ENCODE measurements at regions not wholly inside any gene's neighbourhood (a gene's known extent, or its start where the extent isn't known, plus 50 kb on each side); places are given as distances from the start of the nearest gene placed in this dataset.

DNA sequence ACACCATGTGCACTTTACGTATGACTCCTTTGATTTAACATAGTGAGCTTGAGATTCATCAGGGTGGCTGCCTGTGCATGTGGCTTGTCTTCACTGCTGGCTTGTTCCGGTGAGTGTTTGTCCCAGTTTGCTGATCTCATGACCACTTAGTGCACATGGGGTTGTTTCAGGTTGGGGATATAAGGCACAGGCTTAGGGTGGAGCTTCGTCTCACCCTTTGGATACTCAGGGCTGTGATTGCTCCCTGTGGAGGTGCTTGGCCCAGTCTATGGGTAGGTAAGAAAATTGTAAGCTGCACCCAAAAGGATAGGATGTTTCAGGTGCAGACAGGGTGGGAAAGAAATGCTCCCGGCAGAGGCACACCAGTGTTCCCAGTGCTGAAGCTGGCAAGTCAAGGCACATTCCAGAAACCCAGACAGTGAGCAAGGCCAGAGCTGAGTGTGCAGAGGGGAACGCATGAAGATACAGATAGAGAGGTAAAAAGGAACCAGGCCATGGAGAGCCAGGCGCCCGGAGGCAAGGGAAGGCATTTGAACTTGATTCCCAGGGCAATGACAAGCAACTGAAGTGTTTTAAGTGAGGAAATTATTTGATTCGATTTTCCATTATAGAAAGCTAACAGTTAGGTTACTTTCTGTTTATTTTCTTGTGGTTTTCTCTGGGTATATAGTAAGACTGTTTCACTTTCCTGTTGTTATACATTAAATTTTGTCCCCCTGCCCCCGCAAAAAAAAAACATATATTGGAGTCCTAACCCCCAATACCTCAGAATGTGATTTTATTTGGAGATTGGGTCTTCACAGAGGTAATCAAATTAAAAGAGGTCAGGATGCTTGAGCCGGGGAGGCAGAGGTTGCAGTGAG is 289.8 kb upstream of the KLF6 start:
- DNase-seq (ENCODE audit: low read depth in 4 of 4, low spot score in 3 of 4), result no peak

DNA sequence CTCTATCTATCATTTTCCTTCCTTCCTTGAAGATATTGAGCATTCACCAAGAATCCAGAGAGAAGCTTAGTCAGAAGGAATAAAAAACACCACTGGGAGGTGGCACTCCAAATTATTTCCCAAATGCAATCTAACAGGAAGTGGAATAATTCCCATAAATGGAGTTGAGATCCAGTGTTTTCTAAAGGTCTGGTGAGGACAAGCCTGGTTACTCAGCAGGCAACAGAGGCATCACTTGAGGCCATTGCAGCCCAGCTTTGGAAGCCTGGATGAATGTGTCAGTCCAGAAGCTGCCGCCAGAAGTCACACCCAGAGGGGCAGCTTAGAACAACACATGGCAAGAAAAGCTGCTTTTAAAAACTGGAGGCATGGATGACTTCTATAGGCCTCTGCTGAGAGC is 288.9 kb upstream of the KLF6 start:
- no peak for DNase-seq (ENCODE audit: low read depth in 4 of 4, low spot score in 3 of 4)

DNA sequence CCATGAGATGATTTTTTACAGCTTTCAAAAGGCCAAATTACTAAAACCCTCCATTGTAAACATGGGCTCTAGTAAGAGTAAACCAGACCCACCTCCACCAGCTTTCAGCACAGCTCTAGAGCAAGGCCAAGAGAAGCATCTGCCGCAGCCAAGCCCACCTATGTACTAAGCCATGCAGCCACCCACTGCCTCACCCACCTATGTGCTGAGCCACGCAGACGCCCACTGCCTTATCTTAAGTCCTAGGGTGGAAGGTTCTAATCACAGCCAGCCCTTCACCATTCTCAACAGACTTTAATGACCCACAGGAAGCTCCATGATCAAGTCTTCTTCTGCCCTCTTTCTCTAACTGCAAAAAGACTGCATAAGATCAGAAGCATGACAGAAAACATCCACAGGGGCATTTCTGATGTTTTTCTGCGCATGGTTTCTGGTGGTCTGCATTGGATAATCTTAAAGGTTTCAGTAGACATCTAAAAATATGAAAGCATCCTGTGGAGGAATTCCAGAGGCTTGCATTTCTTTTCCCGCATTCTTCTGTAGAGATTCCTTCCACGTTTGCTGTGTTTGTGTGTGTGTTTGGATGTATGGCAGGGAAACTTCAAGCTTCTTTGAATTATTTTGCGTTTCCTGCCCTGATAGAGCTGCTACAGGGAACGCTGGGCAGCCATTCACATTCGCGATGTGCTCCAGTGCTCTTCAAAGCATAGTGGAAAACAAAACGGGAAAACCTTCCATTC is 286.1 kb upstream of the KLF6 start:
- no peak for DNase-seq (ENCODE audit: low read depth in 4 of 4, low spot score in 3 of 4)

DNA sequence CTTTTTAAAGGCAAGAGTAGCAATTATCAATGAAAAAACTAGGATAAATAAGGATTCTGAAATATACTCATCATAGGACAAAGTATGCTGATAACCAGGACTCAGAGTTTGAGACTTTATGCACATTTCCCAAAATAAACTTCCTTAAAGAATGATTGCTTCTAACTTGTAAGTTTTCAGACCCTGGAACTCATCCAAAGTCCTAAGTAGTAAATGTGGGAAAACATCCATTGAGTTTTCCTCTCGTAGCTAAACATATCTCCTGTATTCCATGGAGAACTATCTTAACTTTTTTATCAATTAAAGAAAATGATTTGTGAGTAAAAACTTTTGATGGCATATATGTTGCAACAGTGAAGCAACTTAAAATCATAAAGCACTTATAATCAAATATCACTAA is 285.2 kb upstream of the KLF6 start:
- DNase-seq (ENCODE audit: low read depth in 4 of 4, low spot score in 3 of 4), result no peak

DNA sequence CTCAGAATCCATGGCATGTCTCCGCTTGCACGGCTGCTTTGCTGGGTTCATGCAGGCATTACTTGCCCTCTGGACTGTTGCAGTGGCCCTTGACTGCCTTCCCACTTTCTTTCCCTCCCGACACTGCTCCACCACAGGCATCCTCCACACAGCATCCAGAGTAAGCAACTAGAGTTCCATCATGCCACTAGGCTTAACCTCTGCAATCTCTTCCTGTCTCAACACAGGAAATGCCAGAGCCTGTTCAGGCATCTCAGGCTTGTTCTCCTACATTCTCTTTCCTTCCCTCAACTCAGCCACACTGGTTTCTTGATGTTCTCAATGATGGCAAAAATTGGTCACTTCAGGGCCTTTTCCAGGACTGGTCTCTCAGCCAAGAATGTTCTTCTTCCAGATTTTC is 284.5 kb upstream of the KLF6 start:
- no peak for DNase-seq (ENCODE audit: low read depth in 4 of 4, low spot score in 3 of 4)

DNA sequence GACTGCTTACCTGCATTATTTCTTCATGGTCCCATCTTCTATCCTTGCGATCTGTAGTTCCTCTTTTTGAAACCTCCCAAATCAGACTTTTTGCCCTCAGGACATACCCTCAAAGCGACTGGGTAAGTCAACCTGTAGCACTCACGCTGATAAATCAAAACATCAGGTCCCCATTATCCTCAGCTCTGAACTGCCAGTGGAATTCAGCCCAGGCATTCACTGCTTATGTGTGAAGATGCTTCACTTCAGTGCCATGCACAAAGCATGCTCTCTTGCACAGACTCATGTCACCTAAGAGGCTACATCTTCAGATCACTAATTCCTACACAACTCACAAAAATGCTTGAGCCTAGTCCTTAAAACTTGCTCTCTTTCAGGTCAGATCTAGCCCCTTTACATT is 283.6 kb upstream of the KLF6 start:
- no peak for DNase-seq (ENCODE audit: low read depth in 4 of 4, low spot score in 3 of 4)

DNA sequence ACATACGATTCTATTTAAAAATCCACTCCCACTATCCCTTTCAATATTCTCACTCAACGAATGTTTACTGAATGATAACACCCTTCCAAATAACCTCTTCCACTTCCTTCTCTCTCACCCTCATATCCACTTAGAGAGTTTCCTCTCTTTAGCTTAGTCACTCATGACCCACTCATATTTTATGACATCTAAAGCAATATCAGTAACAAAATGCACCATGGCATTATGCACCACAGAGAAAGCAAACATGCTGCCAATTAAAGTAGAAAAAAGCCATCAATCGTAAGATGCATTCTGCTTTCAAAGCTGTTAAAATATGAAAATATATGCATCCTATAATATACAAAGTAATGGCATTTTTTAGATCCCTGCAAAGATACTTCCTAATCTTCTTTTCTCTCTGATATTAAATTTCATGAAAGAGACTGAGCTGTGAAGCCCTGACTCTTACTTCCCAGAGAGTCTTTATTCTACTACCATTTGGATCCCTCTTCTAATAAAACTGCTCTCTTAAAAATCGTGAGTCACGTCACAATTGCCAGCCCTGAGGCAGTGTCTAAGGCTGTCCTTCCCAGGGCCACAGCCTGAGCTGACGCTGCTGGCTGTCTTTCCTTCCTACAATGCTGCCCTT is 283.0 kb upstream of the KLF6 start:
- no peak for DNase-seq (ENCODE audit: low read depth in 4 of 4, low spot score in 3 of 4)

DNA sequence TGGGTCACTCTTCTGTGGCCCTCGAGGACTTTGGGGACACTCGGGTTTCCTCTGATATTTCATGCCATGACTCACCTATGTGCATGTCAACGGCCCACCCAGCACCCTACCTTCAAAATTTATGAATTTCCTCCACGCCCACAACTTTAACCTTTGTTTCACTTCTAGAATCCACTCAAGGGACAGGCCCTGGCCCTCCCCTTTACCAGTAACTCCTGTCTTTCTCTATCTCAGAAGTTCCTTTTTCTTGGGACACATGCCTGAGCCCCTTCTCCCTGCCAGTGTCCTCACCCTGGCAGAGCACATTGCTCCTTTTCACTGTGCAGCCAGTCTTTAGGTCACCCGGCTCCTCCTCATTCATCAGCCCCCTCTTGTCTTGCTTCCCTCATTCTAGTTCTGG is 282.5 kb upstream of the KLF6 start:
- DNase-seq (ENCODE audit: low read depth in 4 of 4, low spot score in 3 of 4), result no peak

DNA sequence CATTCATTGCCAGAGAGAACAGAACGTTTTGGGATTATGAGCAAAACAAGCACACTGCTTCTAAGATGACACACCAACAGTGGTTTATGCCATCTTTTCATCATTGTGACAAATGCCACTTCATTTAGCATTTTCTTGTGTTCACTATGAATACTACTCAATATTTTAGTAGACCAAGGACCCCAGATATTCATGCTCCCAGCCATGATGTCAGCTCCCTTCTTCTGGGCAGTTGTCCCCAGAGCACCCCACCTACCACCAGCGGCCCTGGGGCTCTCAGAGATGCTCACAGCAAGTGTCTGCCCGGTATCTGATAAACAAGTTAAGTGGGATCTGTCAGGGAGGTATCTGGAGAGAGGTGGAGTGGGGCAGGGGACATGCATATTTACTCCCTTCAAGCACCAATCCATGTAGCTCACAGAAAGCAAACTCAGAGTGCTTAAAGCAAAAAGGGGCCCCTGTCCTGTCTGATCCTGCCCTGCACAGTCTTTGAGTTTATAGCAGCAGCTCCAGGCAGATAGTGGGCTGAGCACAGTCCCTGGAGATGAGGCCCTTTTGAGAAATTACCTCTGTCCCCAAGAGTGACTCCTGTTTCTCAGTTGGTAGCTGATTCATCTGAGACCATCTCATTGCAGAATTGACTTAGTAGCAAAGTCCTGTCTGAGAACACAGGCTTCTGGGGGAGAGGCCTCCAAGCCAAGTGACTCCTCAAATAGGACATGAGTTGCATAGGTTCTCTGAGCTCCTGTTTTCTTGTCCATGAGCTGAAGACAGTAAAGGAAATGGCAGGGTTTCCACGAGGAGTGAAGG is 281.8 kb upstream of the KLF6 start:
- no peak for DNase-seq (ENCODE audit: low read depth in 4 of 4, low spot score in 3 of 4)

DNA sequence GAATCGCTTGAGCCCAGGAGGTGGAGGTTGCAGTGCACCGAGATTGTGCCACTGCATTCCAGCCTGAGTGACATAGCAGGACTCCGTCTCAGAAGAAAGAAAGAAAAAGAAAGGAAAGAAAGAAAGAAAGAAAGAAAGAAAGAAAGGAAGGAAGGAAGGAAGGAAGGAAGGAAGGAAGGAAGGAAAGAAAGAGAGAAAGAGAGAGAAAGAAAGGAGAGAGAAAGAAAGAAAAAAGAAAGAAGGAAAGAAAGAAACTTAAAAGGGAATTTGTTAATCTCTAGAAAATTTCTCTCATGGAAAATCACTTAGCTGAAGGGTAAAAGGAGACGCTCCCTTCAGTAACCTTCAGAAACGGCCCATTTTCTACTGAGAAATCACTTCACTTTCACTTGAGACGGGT is 279.5 kb upstream of the KLF6 start:
- no peak for DNase-seq (ENCODE audit: low read depth in 4 of 4, low spot score in 3 of 4)

DNA sequence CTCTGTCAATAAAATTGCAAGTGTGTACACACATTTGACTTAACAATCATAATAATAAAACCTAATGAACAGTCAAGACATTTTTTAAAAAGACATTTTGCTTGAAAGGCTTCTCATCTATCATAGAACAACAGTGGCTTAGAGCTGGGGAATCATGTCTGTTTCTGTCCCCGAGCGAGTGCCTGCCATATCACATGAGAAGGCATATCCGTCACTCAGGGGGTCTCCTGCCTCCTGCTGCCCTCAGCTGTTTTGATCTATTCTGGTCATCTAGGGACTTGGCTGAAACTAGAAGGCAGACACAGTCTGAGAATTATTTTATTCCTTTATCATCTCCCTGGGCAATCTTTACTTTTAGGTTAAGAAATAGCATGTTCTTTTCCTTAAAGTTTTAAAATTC is 278.7 kb upstream of the KLF6 start:
- no peak for DNase-seq (ENCODE audit: low read depth in 4 of 4, low spot score in 3 of 4)

DNA sequence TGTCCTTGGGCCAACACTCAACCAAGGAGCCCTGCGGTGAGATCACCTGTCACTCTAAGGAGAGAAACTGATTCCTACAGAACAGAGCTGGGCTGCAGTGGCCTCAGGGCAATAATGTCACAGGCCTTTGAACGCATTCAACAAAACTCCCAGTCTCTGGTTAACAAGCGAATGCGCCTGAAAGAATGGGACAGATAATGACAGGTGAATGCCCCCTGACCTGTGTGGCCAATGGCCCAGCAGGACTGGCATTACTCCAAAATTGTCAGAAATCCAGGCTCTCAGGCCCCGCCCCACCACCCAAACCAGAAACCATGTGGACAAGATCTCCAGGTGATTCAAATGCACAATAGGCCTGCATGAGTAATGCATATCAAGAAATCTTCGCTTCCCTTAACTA is 277.7 kb upstream of the KLF6 start:
- no peak for DNase-seq (ENCODE audit: low read depth in 4 of 4, low spot score in 3 of 4)

DNA sequence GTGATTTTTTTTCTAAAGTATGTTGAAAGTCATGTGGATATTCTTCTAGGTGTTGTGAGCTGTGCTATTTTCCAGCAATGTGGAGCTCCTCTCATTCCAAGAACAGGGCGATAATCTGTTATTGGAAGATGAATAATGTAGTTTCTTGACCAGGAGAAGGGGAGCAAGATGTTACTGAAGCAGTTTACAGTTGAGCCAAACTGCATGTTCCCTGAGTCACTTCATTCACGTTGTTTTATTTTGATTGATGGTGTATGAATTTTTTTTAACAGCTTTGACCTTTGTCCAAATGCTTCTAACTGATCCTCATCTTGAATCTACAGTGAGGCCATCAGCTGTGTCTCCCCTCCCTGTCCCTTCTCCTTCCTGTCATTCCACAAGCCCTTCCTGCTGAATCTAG is 277.1 kb upstream of the KLF6 start:
- DNase-seq (ENCODE audit: low read depth in 4 of 4, low spot score in 3 of 4), result no peak

DNA sequence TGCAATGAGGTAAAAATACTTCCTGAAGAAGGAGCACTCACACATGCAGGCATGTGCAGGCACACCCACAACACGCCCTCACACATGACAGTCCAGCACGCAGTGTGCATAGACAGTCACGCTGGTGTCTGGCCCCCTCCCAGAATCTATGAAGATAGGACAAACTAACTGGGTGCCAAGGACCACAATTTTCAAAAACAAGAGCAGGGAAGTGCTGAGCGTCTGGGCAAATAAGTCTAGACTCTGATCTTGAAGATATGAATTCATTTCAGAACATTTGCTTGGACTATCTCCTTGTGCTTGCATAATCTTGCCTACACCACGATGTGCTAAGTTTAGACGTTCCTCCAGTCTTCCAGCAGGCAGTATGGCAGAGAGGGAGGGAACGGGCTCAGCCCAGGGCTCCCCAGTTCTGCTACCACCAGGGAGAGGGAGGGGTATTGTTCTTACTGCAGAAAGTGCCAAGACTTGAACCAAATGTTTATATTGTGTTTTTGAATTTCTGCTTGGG is 276.5 kb upstream of the KLF6 start:
- DNase-seq (ENCODE audit: low read depth in 4 of 4, low spot score in 3 of 4), result no peak

DNA sequence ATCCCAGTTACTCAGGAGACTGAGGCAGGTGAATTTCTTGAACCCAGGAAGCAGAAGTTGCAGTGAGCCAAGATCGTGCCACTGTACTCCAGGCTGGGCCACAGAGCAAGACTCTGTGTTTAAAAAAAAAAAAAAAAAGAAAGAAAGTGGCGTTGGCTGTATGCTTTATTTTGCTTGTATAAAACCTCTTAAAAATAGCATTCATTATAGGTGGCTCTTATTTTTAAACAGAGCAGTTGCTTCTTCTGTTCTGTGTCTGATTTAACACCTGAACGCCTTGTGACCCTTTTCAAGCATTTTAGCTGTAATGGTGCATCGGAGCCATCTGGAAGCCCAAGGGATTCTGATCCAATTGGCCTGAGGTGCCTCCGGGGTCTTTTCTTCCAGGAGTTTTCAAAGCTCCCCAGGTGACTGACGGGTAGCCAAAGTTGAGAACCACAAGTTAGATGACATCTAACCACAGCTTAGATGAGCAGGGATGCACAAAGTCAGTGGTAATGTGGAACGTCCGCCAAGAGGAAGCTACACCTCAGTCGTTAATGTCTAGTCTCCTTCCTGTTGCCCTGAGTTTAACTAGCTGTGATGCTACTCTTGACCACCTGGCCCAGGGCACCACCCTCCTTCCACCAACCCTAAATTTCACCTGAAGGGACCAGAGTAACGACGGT is 274.6 kb upstream of the KLF6 start:
- no peak for DNase-seq (ENCODE audit: low read depth in 4 of 4, low spot score in 3 of 4)

DNA sequence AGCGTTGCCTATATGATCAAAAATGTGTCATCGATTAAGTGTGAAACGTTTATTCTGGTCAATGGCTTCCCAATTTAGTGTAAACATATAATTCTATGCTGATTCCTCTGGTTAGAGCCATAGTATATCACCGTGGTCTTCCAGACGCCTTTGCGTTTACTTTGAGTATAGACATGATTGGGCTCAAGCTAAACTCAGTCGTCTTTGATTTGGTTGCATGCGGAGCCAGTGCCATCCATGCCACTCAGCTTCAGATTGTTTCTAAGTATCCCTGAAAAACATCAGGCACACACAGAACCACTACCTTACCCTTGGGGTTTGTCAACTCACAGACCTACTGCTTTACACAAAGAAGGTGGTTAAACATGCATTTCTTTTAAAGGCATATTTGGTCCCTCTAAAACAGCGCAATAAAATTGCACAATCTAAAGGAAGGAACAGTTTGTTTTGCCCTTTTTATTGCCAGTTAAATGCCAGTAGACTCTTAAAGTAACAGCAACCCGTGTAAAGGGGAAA is 273.6 kb upstream of the KLF6 start:
- DNase-seq (ENCODE audit: low read depth in 4 of 4, low spot score in 3 of 4), result no peak

DNA sequence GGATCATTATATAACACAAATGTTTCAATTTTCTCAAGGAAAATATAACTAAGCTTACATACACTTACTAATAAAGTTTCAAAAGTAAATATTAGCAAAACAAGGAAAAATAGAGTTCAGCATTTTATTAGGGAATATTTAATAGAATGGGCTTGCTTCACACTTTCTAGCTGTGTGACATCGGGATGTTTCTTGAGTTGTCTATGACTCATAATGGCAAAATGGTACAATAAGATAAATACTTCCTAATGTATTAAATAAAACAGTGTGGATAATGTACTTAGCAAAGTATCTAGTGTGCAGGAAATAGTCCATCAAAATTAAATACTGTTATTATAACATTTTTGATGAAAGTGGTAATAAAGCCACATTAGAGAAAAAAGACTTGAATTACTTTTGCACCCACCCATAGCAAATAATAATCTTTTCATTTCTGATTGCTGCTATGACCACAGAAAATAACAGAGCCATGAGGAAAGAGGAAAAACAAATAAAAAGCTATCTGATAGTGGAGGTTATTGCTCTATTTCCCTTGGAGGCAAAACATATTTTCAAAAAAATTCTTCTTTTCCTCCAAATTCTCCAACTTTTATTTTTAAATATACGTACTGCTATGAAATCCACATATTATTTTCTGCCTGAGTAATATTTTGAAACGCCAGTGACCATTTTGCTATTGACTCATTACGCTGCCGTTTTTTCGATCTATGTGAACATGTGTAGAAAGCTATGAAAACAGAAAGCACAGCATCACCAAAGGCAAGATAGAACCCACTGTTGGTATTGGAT is 272.9 kb upstream of the KLF6 start:
- DNase-seq (ENCODE audit: low read depth in 4 of 4, low spot score in 3 of 4), result no peak

DNA sequence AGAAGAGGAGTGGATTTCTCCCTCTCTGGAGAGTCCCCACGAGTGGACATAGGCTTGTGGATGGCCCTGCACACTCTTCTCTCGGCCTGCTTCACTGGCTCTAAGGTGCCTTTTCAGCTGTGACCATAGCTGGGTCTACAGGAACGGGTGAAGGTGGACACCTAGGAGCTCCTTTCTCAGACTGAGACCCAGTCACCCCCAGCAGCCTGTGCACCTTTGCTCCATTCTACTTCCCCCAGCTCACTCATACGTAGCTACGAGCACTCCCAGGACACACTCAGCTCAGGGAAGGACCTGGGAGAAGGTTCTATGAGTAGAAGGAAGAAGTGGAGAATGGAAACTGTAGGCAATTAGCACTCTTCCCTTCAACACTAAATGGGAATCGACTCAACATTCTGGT is 272.0 kb upstream of the KLF6 start:
- no peak for DNase-seq (ENCODE audit: low read depth in 4 of 4, low spot score in 3 of 4)
